Activated CD4-positive, alpha-beta T cell treated with anti-CD3 and anti-CD28 coated beads for 1 hour (primary cell): ENCODE measurements at regions not wholly inside any gene's neighbourhood (a gene's known extent, or its start where the extent isn't known, plus 50 kb on each side); places are given as distances from the start of the nearest gene placed in this dataset.

Experiments
- DNase-seq: peaks from one replicate; pipeline ENCODE4 v3.0.0-alpha.2; 2020

- DNase-seq, result no peak
These were observed 235.6 kb upstream of the NCAM1 start for GRCh38 chr11:112725636-112726035.

GRCh38 chr11:112727341-112727841 is 233.8 kb upstream of the NCAM1 start:
- no peak for DNase-seq

GRCh38 chr11:112728288-112728687 is 232.9 kb upstream of the NCAM1 start:
- no peak for DNase-seq

- no peak for DNase-seq
These were observed 232.5 kb upstream of the NCAM1 start for GRCh38 chr11:112728716-112729115.

GRCh38 chr11:112730591-112730990 is 230.6 kb upstream of the NCAM1 start:
- DNase-seq, result no peak

- no peak for DNase-seq
These were observed 229.7 kb upstream of the NCAM1 start for GRCh38 chr11:112731538-112731937.

- DNase-seq, result no peak
These were observed 229.2 kb upstream of the NCAM1 start for GRCh38 chr11:112732031-112732430.

GRCh38 chr11:112734207-112734606 is 227.0 kb upstream of the NCAM1 start:
- no peak for DNase-seq

- no peak for DNase-seq
These were observed 225.8 kb upstream of the NCAM1 start for GRCh38 chr11:112735470-112735869.

- no peak for DNase-seq
These were observed 217.2 kb upstream of the NCAM1 start for GRCh38 chr11:112744041-112744440.

GRCh38 chr11:112745973-112746372 is 215.2 kb upstream of the NCAM1 start:
- DNase-seq, result no peak

- no peak for DNase-seq
These were observed 213.0 kb upstream of the NCAM1 start for GRCh38 chr11:112748252-112748651.

GRCh38 chr11:112748713-112749543 is 212.3 kb upstream of the NCAM1 start:
- DNase-seq, result no peak

- no peak for DNase-seq
These were observed 209.9 kb upstream of the NCAM1 start for GRCh38 chr11:112751329-112751728.

GRCh38 chr11:112751772-112752171 is 209.4 kb upstream of the NCAM1 start:
- DNase-seq, result no peak

GRCh38 chr11:112752563-112752962 is 208.7 kb upstream of the NCAM1 start:
- no peak for DNase-seq

GRCh38 chr11:112753706-112754105 is 207.5 kb upstream of the NCAM1 start:
- no peak for DNase-seq

GRCh38 chr11:112759418-112759817 is 201.8 kb upstream of the NCAM1 start:
- no peak for DNase-seq

- no peak for DNase-seq
These were observed 200.7 kb upstream of the NCAM1 start for GRCh38 chr11:112760396-112761059.

- DNase-seq, result no peak
These were observed 199.1 kb upstream of the NCAM1 start for GRCh38 chr11:112761911-112762706.

GRCh38 chr11:112762707-112763090 is 198.5 kb upstream of the NCAM1 start:
- DNase-seq, result no peak

- no peak for DNase-seq
These were observed 195.9 kb upstream of the NCAM1 start for GRCh38 chr11:112765337-112765736.

GRCh38 chr11:112769170-112769569 is 192.1 kb upstream of the NCAM1 start:
- no peak for DNase-seq
